VCaP (cell line): ENCODE measurements at regions not wholly inside any gene's neighbourhood (a gene's known extent, or its start where the extent isn't known, plus 50 kb on each side); places are given as distances from the start of the nearest gene placed in this dataset.

Source experiments
- H3K27ac ChIP-seq: fragments of 450-650 bp; 2 replicates; pipeline ENCODE4 v1.5.1; 2017
- TF ChIP-seq, protein P1 (sequence below): fragments of 450-650 bp; conservative IDR thresholded peaks from 2 replicates; pipeline ENCODE4 v1.5.1; 2017; ENCODE audit warnings: mild to moderate bottlenecking, moderate library complexity

DNA sequence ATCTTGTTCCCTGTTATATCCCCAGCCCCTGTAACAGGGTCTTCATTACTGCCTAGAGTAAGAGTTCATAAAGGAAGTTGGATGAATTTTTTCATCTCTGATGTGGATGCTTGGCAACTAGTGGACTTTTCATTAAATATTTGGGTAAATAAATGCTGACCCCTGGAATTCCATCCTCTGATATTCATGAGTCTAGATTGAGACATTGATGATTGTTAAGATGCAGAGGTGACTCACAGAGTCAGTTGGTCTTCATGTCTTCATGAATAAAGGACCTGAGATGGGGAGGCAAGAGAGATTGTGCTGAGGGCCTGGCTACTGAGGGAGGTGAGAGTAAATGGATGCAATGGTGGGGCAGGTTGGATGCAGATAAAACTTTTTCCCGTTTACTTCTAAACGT lies 132.7 kb upstream of the NT5C1B start:
- TF ChIP-seq, protein P1, sequence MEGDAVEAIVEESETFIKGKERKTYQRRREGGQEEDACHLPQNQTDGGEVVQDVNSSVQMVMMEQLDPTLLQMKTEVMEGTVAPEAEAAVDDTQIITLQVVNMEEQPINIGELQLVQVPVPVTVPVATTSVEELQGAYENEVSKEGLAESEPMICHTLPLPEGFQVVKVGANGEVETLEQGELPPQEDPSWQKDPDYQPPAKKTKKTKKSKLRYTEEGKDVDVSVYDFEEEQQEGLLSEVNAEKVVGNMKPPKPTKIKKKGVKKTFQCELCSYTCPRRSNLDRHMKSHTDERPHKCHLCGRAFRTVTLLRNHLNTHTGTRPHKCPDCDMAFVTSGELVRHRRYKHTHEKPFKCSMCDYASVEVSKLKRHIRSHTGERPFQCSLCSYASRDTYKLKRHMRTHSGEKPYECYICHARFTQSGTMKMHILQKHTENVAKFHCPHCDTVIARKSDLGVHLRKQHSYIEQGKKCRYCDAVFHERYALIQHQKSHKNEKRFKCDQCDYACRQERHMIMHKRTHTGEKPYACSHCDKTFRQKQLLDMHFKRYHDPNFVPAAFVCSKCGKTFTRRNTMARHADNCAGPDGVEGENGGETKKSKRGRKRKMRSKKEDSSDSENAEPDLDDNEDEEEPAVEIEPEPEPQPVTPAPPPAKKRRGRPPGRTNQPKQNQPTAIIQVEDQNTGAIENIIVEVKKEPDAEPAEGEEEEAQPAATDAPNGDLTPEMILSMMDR = no peak

DNA sequence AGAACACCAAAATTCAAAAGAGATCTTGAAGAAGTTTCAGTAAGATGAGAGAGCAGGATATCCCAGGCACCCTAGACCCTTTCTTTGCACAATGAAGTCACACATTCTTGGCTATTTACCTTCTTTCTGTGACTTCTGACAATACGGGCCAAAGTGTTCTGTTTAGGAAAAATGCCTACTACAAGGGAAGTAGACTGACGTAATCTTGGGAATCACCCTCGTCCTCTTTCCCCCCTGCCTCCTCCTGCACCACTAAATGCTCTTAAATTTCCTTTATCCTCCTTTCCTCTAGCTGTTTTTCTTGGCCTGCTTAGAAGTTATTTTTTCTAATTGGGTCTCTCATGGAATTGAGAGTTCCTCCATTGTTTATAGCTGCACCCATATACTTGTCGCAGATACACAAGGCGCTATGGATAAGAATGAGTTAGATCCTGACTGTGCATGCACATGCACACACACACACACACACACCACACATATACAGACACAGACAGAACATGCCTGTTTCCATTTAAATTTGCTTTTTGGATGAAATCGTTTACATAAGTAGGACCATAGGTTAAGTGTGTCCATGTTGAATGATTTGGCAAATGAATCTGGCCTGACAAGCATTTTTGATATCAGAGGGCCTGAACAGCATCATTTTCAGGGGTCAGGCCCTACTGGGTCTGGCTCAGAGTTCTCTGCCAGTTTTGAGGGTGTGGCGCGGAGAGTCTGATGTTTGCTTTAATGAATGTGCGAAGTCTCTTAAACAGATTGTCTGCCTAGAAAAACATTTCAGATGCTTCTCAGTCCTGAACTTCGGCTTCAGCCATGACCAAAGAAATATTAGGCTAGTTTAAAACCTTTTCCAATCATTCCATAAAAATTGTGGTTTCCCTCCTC lies 131.9 kb upstream of the NT5C1B start:
- TF ChIP-seq, protein P1 = no peak
- no peak overlapping the region for H3K27ac ChIP-seq

More for the DNA sequence above, 132.7 kb upstream of the NT5C1B start:
- H3K27ac ChIP-seq = no peak overlapping the region

DNA sequence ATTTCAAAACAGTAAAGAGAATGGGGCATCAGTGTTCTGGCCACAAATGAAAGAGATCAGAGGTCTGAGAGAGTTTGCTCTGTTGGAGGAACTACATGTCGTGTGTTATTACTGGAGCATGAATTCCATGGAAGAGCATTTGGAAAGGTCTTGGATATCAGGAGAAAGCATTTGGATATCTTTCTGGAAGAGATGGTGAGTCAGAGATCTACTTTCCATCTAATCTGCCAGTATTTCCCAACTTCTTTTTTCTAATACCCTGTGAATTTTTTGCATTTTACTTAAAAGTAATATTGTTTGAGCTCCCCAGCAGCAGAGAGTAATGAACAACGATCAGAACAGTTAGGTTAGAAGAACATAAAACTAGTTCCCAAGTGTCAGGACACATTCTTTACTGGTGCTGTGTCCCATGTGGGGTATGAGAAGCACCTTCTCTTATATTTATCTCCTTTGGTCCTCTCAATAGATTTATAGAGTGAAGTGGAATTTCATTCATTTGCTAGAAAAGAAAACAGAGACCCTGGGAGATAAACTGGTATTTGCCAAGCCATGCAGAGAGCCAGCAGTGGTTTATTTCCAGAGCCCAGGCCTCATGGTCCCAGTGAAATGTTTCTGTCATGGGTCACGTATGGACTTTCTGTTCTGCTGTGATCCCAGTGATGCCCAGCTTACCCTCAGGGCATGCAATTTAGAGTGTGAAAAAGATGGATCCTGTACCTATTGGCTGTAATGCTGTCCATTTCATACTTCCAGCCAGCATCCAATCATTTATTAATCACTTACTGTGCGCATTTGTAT lies 130.8 kb upstream of the NT5C1B start:
- TF ChIP-seq, protein P1 = no peak
- no peak overlapping the region for H3K27ac ChIP-seq

DNA sequence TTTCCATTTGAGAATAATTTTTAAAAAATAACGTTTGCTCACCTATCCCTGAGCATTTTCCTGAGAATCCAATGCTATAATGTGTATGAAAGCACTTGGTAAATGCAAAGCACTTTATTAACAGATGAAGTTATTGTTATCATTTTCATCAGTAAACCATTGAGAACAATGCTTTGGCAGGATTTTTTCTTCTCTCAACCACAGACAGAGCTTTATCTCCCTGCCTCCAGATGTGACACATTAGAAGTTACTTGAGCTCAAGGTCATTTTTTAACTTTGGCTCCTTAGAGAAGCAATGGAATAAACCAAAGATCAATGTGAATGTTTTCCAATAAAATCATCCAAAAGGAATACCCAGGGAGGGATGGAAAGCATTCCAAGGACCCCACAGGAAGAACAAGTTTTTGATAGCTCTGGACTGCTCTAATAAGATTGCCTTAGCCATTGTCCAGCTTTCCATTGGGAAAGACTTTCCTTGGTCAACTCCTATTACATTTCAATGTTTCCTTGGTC lies 118.9 kb upstream of the NT5C1B start:
- H3K27ac ChIP-seq = peak overlapping the region; percentile 2; the same call in 1 of the 2 replicates
- TF ChIP-seq, protein P1 = no peak

DNA sequence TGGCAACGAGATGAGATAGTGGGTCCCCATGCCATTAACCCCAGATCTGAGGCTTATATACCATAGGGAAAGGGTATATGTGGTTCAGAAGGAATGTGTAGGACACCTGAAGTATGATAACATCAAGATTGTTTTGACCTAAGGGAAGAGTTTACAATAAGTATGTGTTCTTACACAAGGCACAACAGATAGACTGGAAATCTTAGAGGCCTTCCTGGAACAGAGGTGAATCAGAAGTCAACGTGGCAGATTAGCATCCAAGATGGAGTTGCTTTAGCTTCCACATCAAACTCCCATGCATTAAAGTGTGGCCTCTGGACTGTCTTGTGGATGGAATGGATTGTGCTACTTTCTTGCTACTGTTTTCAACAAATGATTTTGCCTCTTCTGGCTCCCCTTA lies 116.6 kb upstream of the NT5C1B start:
- TF ChIP-seq, protein P1 = no peak
- no peak overlapping the region for H3K27ac ChIP-seq

DNA sequence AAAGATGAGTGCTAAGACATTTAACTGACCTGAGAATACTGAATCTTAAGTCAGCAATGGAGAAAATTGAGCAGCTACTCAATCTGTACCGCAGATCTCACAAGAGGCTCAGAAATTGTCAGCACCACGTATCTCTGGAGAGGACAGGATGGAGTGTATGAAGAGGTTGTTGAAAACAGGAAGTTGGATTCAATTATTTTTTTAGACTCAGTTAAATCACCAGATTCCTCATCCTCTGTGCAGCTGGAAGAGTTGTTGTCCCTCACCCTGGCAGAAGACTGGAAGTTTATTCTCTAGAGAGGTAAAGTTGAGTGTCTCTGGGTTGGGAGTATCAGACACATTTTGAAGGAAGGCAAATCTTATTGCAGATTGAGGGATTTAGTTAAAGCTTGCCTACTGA lies 114.9 kb upstream of the NT5C1B start:
- no peak overlapping the region for H3K27ac ChIP-seq
- TF ChIP-seq, protein P1 = no peak

DNA sequence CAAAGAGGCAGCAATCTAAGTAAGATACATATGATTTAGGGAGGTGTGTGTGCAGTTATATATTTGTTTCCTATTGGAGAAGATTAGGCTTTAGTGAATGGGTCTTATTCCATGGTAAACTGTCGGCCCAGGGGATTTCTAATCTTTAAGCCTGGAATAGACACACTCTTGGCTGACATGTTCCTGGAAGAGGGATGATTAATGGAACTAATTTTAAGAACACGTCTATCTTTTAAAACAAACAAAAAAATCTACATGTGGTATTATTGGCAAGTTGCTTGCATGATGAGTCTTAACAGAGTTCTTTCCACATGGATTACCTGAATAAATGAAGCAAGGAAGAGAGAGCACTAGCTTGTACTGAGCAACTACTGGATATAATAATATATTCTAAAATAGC lies 114.2 kb upstream of the NT5C1B start:
- TF ChIP-seq, protein P1 = no peak
- H3K27ac ChIP-seq = no peak overlapping the region
